HG03442 (cell line): ENCODE measurements at regions not wholly inside any gene's neighbourhood (a gene's known extent, or its start where the extent isn't known, plus 50 kb on each side); places are given as distances from the start of the nearest gene placed in this dataset.
A peak's percentile ranks its signal among the peaks of the same experiment; 100 is the strongest.

Source experiments
- ATAC-seq: cut with Tn5 transposase; IDR thresholded peaks from one replicate; pipeline ENCODE4 v1.9.1; 2021; ENCODE audit warnings: mild to moderate bottlenecking, moderate library complexity; ENCODE audit not compliant: unreplicated experiment

DNA sequence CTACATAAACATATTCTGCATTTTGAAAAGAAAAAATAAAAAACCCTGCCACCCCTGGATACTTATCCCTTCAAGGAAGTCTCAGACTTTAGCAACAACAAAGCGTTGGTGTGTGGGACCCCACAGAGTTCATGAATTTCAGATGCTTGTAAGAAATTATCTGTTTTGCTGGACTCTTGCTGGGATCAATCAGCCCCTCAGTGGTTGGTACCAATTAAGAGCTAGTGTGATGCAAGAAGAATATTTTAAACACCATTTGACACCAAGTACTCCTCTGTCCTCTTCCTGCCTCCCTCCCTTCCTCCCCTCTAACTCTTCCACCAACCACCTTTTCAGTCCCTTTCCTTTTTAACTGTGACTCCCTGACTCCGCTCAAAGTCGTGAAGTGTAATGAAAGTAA lies 51.5 kb downstream of the SST start:
- no peak for ATAC-seq

DNA sequence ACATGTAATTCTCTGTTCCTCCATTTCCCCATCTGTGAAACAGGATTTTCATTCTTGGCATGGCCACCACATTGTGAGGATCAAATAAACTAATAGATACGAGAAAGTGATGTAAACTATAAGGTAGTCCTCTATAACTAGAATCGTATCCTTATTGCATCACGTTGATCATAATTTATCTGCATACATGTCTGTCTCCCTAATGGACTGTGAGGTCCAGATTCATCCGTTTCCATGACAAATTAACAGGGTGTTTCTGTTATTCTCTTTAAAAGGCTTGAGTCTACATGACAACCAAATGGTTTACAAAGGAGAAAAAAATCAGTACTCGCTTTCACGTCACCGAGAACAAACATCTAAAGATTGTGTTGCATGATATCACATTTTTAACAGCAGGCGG lies 53.0 kb downstream of the SST start:
- ATAC-seq: no peak

- ATAC-seq: peak; percentile 59
These were observed 53.8 kb downstream of the SST start for GRCh38 chr3:187616307-187616972.

GRCh38 chr3:187615630-187616029 lies 54.6 kb downstream of the SST start:
- ATAC-seq: no peak

DNA sequence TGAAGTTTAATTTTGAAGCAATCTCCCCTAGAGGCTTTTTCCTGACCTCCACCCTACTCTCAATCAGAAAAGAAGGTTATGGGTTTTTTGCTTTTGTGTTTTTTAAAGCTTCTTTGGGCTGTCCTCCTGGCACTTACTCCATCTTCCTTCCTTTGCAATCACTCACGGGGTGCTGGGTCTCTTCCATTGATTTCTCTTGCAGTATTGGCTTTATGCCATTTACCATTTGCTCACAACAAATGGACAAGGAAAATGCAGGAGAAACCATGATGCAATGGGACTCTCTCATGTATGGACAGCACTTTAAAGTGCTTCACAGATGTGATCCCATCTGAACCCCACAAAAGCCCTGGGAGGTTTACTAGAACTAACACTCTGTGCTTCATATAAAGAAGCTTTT lies 57.5 kb downstream of the SST start:
- ATAC-seq: no peak

DNA sequence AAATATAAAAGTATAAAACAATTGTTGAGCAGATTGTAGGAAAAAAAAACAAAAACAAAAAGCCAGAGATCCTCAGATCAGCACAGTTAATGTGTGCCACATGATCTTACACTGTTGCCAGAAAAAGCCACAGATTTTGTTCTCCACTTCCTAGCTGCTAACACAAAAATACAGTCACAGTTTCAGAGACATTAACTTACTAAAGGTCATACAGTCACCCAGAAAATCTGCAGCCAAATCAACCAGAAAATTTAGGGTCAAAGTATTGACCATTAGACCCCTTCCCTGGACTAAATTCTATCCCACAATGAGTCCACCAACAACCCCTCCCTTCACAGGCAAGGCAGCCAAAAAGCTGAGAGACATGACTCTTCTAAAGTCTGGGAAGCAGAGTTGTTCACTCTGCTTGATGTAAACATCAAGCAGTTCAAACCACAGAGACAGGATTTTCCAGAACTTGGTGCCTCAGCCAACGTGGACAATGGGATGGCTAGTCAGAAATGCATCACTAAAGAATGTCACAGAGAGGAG lies 59.1 kb downstream of the SST start:
- ATAC-seq: no peak

GRCh38 chr3:187594272-187594671 lies 75.9 kb downstream of the SST start:
- no peak for ATAC-seq

DNA sequence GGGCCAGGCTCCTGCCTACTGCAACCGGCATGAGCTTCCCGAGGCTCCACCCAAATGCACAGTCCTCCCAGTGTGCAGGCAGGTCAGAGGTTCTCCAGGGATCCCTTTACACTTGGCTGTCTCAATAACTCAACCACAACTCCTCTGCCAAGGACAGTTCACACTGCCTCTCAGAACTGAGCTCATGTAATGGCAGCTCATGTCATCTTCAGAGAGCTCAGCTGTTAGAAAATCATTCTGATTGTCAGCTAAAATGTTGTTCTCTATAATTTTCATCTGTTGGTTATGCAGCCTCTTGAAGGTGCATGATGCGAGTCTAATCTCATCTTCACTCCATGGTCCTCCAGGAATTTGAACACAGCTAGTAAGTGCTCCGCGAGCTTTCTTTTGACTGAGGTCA lies 76.7 kb downstream of the SST start:
- no peak for ATAC-seq

GRCh38 chr3:187590861-187591576 lies 79.2 kb downstream of the SST start:
- ATAC-seq: no peak

DNA sequence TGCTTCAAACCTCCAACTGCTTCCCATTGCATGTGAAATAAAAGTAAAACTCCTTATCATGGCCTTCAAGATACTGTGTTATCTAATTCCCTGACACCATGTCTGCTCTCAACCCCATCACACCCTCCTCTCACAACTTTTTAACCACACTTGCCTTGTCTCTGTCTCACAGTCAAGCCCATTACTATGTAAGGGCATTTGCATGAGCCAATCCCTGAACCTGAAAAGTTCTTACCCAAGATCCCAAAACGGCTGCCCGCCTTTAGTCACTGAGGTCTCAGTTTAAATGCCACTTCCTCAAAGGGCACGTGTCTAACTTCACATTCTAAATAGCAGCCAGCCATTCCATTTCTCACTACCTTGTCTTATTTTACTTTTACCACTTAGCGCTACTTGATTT lies 83.1 kb downstream of the SST start:
- no peak for ATAC-seq

DNA sequence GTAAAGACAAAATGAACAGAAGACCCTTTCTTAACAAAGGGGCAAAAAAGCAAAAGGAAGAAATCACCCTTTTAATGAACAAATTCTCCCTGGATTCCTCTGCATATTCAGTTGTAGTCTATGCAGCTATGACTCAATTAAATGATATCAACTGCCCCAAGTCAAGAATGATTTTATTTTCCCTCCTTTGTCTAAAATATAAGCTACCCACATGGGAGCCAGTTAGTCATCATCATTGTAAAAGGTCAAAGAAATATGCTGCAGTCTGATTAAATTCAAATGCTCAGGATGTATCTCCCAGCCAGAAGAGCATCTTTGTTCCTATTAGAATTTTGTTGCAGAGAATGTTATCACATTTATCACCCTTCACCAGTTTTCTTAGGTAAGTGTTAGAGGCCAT lies 84.0 kb downstream of the SST start:
- no peak for ATAC-seq

GRCh38 chr3:187572441-187572840 lies 97.8 kb downstream of the SST start:
- no peak for ATAC-seq

DNA sequence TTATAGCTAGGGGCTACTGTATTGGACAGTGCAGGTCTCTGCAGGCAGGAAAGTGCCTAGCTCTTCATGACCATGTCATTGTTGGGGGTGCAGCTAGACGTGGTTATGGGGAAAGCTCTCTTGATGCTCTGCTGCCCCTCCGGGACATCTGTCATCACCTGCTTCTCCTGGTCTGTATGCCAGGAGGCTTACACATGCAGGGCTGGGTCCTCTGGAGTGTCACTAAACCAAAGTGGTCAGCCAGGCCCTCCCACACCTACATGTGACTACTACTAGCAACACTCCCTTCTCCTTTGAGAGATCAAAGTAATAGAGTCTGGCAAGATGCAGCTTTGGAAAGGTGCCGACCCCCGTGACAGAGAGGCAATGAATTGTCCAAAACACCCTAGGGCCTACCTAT lies 98.5 kb downstream of the SST start:
- ATAC-seq: no peak

GRCh38 chr3:187570776-187571175 lies 99.4 kb downstream of the SST start:
- no peak for ATAC-seq

GRCh38 chr3:187568171-187568570 lies 102.0 kb downstream of the SST start:
- no peak for ATAC-seq

DNA sequence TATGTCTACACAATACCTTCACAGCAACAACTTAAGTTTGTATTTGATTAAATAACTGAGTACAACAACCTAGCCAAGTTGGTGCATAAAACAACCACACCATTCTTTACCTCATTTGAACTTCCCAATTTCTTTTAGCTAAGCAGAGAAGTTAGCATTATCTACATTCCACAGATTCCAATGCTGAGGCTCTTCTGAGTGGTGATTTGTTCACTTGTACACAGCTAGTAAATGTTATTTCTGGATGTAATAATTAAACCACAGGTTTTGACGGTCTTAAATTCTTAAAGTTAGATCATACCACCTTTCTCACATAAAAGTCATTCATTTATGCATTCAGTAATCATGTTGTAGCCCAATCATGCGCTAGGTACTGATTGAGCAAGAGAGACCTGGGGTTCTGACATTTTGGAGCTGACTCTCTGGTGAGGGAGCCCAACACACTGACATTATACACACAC lies 102.5 kb downstream of the SST start:
- no peak for ATAC-seq

GRCh38 chr3:187567021-187567420 lies 103.2 kb downstream of the SST start:
- no peak for ATAC-seq

DNA sequence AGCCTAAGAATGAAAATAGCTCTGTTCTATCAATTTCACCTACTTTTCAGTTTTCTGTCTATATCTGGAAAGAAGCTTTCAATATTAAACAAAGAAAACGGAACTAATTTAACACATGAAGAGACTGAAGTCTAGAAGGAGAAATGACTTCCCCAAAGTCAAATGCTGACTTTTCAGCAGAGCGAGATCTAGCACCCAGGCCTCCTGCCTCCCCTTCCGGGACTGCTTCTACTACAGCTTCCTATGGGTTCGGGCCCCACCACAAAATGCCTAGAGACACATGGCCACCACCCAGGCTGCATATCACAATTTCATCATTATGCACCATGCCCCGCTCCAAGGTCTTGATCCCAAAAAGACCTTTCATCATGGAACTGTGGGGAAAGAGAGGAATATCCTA lies 104.5 kb downstream of the SST start:
- ATAC-seq: no peak

DNA sequence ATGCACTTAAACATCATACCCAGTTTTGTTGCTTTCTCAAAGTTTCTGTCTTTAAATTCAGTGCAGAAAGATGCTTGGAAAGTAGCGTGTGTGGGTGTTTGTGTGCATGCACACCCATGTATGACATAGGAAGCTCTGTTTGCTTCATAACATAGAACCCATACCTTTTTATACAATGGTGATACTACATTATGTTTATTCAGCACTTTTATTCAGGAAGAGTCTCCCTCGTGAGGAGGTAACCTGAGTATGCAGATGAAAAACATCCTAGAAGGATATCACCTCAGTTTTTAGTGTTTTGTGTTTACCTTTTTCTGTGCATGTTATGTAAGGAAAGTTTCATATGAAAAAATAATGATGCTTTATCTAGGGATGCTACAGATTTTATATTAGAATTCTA lies 111.2 kb downstream of the SST start:
- no peak for ATAC-seq

DNA sequence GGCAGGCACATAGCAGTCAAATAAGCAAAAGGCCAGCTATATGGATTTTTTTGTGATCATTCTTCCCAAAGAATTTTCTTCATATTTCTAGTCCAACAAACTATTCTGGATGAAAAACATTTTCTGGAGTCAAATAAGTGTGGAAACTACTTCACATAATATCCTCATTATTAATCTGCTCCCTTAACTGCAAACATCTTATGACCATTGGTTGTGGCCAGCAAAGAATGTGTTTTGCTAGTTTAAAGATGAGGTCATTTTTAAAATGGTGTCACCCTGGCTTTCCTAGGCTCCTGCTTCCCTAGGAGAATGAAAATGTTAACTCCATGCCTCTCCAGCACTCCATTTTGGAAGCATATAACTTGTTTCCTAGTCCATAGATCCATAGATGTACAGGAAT lies 118.8 kb downstream of the SST start:
- no peak for ATAC-seq

DNA sequence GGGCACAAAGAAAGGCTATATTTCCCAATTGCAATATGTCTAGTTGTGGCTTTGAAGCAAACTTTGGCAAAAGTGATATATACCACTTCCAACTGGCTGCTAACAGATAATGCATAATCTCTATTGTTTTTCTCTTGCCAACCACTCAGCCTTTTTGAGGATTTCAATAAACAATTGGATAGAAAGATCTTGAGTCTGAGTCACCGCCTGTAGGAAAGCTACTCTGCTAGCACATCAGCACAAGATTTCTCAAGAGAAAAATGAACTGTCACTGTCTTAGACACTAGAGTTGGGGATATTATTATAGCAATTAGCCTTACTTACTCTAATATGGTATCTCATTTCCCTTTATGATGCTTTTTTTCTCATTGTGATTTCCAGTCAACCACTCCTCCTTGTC lies 119.7 kb downstream of the SST start:
- no peak for ATAC-seq

- no peak for ATAC-seq
These were observed 124.8 kb downstream of the SST start for GRCh38 chr3:187545366-187545765.
